ENCODE measurements at regions not wholly inside any gene's neighbourhood (a gene's known extent, or its start where the extent isn't known, plus 50 kb on each side); places are given as distances from the start of the nearest gene placed in this dataset.

DNA sequence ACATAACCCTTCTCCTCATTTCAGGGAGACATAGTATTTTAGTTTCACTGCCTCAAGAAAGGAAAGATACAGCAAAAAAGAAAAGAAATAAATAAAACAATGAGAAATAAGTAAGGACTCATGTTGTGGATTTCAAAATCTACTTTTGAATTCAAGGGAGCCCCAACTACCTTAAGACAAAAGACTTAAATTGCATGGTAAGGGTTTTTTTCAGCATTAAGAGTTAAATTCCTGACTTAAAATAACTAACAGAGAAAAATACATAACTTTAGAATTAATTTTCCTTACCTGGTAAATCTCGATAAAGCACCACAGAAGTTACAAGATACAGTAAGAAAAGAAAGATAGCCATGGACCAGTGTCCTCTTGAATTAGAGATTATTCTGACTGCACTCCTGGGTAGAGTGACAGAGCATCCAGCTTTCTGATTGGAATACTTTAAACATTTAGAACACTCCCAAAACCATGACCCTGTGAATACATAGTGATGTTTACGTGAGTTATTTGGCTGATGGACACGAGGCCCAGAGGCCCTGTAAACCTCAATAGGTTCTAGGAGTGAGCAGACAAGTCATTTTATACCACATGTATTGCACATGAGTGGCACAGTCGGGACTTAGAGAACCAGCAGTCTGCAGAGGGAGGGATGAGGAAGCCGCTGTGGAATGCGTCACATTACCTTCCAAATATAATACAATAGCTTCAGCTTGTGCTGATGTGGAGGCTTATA lies 292.5 kb upstream of the SEMA3C start:
- TF ChIP-seq ZNF555 (tag by site-specific recombination; conservative IDR thresholded peaks at IDR 0.05) (no peak), ZNF112 (tag by site-specific recombination; IDR thresholded peaks at IDR 0.05) (no peak)
- TF ChIP-seq, protein P1, sequence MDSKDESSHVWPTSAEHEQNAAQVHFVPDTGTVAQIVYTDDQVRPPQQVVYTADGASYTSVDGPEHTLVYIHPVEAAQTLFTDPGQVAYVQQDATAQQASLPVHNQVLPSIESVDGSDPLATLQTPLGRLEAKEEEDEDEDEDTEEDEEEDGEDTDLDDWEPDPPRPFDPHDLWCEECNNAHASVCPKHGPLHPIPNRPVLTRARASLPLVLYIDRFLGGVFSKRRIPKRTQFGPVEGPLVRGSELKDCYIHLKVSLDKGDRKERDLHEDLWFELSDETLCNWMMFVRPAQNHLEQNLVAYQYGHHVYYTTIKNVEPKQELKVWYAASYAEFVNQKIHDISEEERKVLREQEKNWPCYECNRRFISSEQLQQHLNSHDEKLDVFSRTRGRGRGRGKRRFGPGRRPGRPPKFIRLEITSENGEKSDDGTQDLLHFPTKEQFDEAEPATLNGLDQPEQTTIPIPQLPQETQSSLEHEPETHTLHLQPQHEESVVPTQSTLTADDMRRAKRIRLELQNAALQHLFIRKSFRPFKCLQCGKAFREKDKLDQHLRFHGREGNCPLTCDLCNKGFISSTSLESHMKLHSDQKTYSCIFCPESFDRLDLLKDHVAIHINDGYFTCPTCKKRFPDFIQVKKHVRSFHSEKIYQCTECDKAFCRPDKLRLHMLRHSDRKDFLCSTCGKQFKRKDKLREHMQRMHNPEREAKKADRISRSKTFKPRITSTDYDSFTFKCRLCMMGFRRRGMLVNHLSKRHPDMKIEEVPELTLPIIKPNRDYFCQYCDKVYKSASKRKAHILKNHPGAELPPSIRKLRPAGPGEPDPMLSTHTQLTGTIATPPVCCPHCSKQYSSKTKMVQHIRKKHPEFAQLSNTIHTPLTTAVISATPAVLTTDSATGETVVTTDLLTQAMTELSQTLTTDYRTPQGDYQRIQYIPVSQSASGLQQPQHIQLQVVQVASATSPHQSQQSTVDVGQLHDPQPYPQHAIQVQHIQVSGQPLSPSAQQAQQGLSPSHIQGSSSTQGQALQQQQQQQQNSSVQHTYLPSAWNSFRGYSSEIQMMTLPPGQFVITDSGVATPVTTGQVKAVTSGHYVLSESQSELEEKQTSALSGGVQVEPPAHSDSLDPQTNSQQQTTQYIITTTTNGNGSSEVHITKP (tag by site-specific recombination; IDR thresholded peaks at IDR 0.05) = no peak
- TF ChIP-seq, protein P2, sequence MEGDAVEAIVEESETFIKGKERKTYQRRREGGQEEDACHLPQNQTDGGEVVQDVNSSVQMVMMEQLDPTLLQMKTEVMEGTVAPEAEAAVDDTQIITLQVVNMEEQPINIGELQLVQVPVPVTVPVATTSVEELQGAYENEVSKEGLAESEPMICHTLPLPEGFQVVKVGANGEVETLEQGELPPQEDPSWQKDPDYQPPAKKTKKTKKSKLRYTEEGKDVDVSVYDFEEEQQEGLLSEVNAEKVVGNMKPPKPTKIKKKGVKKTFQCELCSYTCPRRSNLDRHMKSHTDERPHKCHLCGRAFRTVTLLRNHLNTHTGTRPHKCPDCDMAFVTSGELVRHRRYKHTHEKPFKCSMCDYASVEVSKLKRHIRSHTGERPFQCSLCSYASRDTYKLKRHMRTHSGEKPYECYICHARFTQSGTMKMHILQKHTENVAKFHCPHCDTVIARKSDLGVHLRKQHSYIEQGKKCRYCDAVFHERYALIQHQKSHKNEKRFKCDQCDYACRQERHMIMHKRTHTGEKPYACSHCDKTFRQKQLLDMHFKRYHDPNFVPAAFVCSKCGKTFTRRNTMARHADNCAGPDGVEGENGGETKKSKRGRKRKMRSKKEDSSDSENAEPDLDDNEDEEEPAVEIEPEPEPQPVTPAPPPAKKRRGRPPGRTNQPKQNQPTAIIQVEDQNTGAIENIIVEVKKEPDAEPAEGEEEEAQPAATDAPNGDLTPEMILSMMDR (tag by site-specific recombination; IDR thresholded peaks at IDR 0.05) = no peak
